NCI-H774 (cell line): ENCODE measurements at regions not wholly inside any gene's neighbourhood (a gene's known extent, or its start where the extent isn't known, plus 50 kb on each side); places are given as distances from the start of the nearest gene placed in this dataset.

Experiments used
- DNase-seq: peaks from one replicate; lab custom pipeline; 2025; lab: John Stamatoyannopoulos, UW

DNA sequence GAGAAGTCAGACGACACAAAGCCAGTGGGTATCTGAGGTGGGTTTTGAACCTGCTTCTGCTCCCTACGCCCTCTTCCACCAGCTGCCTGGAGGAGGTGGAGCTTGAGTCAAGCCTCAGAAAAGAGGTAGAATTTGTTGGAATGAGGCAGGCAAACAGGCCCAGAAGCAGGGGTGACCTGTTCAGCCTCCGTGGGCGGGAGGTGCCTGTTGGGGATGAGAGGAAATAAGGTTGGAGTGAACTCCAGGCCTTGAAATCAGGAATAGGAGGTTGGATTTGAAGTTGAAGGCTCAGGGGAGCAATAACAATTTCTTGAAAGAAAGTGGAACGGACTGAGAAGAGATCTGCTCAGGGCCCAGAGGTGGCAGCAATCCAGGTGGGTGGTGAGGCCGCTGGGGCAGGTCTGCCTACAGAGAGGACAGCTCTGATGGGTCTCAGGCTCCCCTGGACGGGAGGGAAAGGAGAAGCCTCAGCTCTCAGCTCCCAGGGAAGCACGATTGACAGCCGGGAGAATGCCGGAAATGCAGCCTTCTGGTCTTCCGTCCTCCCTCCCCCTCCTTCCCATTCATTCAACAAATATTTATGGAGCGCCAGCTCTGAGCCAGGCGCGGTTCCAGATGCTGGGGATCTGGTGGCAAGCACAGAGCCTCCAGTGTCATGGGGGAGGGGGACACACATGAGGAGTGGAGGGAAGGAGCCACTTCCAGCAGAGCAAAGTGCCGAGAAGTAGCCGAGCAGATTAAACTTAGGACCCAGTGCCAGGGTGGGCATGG lies 61.9 kb upstream of the CIBAR2 start:
- DNase-seq = no peak

DNA sequence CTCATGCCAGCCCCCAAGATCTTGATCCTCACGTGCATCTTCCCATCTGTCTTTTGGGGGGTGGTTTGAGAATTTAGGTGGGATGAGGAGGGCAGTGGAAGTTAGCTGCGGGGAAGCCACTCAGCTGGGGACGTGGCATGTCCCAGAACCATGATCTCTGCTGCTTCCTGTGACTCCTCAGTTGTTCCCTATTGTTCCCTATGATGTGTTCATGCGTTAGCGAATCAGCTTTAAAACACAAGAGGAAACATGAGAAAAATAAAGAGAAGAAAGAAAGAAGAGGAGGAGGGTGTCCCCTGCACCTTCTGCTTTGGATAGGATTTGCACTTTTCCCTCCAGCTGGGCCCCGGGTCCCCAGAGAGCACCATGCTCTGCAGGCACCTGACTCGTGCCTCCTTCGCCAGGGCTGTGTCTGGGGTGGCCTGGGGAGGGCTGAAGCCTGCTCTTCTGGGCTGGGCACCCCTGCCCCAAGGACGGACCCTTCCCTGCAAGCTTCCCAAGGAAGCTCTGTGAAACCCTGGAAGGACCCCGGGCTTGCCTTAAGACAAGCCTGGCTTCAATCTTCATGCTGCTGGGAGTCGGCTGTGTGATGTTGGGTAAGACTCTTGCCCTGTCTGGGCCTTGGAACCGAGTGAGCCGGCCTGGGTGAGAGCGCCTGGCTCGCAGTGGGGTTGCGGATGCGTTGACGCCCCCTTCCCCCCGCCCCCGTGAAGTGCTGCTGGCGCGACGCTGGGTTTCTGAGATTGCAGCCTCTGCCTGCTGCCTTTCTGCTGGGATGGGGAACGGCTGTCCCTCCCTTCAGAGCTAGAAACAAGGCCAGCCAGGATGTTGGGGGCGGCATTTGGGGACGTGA lies 62.8 kb upstream of the CIBAR2 start:
- DNase-seq = no peak

DNA sequence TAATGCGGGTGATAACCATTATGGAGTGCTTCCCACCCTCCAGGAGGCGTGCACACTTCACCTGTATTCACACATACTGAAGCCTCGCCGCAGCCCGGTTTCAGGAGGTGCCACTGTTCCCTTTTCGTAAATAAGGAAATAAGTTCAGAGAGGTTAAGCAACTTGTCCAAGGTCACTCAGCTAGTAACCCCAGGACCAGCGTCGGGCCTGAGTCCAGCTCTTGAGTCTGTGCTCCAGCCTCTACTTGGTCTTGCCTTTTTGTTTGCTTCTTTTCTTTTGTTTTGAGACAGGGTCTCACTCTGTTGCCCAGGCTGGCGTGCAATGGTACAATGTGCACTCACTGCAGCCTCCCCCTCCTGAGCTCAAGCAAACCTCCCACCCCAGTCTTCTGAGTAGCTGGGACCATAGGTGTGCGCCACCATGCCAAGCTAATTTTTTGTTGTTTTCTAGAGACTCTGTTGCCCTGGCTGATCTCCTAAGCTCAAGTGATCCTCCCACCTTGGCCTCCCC lies 63.5 kb upstream of the CIBAR2 start:
- DNase-seq = no peak

DNA sequence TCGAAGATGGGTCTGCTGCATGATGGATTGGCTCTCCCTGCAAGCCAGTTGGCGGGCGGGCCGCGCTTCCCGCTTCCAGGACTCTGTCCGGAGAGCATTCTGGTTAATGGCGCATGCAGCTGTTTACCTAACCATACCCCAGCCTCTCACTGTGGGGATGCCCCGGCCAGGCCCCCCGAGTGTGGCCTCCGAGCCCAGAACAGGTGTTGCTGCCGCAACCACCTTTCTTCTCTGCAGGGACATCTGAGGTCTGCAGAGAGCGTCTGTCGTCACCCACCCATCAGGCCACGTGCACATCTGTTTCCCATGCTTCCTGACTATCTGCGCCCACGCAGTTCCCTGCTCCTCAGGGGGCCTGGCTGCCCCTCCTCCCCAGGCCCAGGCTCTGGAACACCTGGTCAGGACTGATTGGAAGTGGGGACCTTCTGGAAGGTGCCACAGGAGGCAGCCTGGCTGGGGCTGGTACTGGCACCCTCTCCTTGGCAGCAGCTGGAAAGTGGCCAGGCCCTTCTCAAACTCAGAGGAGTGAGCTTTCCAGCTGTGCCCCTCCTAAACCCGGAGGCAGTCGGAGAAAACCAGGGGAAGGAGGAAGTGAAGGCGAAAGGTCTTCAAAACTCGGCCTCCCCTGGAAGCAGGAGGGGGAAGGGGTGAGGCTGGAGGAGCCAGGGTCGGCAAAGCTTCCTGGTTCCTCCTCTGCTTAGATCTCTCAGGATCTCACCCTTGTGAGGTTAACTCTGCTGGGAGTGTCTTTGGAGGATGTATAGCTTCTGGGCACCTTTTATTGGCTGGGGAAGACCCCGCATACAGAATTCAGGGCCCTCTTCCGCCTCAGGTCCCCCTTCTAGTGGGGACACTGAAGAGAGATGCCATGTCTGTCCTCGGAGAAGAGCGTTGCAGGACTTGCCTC lies 64.5 kb upstream of the CIBAR2 start:
- no peak for DNase-seq

DNA sequence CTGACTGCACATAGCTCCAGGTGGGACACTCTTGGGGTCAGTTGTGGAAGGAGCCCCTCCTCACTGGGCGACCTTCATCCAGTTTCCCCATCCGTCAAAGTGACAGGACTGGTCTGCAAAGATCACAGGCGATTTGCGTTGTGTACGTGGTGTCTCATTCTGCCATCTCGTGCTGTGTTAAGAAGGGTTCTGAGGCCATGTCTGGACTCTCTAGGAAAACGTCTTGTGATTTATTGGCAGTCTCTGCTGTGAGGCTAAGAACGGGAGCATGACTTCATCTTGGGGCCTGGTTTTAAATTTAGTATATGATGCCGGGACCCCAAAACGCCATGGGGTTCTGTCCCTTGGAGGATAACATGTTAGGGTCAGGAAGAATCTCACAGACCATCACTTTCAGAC lies 65.2 kb upstream of the CIBAR2 start:
- no peak for DNase-seq

DNA sequence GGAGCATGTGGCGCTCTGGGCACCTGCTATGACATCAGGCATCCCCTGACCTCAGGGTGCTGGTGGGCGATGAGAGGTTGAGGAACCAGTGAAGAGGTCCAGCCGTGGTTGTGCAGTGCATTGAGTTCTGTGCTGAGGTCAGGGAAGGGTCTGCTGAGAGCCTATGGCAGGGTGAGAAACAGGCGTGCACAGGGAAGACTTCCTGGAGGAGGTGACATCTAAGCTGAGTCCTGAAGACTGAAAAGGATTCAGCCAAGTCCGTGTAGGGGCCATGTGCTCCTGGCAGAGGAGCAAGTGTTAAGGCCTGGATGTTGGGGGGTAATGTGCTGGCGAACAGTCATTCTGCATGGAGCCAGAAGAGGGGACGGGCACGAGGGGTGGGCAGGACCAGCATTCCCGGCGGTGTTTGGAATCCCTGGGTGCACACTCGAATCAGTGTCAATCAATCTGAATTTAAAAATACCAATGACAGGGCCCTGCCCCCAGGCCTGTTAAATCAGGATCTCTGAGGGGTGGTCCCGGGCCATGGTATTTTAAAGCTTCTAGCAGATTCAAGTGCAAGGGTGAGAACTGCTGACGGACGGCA lies 65.8 kb upstream of the CIBAR2 start:
- no peak for DNase-seq

DNA sequence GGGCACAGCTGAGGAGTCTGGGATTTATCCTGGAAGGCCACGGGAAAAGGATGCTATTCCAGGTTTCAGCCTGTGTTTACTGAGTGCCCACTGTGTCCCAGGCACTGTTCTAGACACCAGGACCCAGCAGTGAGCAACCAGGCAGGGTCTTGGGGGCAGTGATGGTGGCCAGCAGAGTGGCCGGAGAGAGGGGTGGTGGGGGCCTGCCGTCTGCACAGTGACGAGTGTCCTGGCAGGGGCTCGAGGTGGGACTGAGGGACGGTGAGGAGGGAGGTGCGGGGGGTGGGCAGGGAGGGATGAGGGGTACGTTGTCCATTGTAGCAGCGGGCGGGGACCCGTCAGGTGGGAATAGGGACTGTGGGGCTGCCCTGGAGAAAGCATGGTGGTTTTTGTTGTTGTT lies 66.3 kb upstream of the CIBAR2 start:
- DNase-seq = no peak

DNA sequence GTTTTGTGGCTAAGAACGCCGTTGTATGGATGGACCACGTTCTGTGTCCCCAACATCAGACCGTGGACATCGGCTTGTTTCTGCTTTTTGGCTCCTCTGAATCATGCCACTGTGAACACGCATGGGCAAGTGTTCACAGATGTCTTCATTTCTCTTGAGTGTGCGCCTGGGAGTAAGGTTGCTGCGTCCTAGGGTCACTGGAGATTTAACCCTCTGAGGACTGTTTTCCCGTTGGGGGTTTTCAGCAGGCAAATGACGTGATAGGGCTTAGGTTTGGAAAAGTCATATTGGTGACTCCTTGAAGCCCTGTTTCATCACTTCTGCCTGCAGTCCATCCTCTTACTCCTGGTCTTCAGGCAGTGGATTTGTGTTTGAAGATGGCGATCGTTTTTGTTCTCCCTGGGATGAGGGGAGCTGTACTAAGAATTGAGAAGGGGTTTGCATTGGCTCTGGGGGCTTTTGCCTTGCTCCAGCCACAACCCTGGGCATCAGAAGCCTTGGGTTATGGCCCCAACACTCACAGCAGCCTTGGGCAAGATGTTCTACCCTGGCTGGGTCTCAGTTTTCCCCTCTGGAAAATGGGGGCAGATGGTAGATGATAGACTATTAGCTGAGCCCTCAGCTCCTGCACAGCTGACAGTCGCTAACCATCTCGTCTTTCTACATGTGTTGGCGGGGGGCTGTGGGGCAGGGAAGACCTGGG lies 67.2 kb upstream of the CIBAR2 start:
- DNase-seq = no peak

DNA sequence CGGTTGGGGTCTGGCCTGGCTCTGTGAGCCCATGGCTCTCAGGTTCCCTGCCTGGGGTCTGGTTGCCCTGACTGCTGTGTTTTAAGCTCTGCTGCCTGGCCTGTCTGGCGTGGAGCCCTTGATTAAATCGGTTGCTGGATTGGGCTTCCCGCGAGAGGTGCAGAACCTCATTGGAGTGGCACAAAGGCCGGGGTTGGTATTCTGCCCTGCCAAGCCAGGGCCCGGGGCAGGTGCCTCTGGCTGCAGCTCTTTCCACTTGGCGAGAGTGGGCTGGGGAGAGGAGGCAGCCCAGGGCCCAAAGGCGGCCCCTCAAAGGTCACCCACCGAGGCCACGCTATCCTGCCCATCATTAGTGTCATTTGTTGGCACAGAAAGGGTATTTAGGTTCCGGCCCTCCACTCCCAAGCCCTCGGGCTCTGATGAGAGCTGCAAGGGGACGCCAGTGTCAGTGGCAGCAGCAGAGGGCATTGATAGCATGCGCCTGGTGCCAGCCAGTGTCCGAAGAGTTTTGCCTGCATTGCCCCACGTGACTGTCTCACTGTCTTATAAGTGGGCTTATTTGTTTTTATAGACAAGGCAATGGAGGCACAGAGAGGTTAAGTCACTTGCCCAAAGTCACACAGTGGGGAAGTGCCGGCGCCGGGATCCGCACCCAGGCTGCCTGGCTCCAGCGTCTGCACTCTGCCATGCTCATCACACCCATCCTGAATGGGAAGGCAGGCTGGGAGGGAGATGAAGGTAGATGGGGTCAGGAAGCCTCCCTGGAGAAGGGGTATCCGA lies 68.0 kb upstream of the CIBAR2 start:
- no peak for DNase-seq

DNA sequence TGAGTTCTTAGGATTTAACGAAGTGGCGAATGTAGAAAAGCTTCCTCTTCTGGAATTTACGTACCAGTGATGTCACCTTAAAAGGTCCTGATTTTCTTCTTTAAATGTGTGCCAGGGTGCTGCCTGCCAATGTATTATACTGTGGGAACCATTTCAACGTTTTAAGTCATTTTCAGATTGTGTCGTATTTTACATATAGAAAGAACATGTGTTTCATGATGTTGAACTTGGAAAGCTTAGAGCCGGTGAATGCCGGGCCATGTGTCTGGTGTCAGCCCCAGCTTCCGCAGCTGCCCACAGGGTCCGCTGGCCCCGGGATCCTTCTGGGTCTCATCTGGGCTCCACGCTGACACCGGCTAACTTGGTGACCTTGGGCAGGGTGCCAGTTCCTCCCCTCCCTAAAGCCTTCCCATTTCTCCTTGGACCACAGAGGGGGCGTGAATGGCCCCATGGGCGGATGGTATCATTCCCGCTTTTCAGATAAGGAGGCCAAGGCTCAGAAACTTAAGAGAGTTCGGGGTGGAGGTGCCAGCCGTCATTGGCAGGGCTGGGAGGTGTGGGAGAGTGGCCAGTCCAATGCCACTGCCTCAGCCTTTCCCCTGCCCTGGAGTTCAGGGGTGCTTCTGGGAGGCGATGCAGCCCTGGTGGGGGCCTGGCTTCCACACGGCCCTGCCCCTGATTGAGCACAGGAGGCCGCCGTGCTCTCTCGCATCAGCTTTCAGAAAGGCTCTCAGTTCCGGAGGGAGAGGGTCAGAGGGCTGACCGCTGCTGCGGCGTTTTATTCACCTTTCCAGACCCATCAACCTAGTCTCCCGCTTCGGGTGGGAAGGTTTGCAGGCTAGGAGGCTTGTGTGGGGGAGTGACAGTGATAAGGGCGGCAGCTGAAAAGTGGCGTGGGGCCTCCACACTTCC lies 68.8 kb upstream of the CIBAR2 start:
- DNase-seq = no peak

DNA sequence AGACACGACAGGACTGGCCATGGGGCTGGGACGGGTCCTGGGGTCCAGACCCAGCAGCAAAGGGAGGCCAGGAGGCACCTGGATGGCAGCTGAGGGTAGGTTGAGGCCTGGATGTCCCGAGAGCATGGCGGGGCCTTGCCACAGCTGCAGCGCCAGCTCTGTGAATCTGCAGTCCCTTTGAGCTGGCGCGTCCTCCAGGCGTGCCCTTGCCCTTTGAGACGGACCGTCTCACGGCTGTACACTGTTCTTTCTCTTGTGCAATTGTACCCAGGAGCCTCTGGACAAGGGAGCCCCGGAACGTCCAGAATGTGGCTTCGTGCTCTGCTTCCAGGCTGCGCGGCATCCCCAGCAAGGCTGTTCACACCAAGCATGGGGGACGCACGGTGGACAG lies 69.5 kb upstream of the CIBAR2 start:
- no peak for DNase-seq

DNA sequence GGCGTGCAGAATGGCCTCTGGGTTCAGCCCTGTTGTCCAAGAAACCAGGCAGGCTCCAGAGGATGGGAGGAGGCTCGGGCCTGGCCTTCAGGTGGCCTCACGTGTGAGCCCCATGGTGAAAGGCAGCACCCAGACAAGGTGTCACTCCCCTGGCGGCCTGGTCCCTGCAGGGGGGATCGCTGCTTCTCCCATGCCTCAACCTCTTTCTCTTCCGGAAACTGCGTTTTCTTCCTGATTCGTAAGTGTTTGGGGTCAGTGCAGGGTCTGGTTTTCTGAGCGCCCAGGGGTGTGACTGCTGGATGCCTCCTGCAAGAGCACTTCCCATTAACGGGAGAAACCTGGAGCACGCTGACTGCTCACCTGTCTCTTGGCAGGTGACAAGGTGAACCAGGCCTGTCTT lies 70.0 kb upstream of the CIBAR2 start:
- DNase-seq = no peak

DNA sequence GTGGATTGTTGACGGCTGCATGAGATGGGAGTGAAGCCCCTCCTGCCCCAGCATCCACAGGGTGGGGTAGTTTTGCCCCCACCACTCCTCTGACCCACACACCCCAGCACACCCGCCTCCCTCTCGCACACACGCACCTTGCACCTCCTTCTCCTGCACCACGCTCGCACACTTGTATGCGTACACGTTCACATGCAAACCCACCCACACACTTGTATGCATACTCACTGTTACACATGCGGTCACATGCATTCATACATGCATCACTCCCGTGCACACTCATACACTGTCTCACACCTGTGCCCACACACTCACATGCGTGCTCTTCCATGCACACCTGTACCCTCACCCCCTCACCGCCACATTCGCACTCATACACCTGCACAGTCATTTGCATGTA lies 70.5 kb upstream of the CIBAR2 start:
- DNase-seq = no peak

DNA sequence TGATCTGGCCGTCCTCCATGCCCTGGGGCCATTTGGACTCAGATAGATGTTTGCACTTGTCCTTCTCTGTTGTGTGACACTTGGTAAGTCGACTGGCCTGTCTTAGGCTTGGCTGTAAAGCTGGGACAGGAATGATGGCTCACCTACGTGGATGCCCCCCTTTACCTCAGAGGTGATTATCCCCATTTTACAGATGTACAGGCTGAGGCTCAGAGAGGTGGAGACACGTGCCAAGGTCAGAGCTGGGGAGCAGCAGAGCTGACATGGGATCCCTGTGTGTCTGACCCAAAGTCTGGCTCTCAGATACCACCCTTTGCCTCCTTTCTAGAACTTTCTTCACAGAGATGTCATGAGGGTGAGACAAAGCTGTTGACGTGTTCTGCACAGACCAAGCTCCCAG lies 71.3 kb upstream of the CIBAR2 start:
- no peak for DNase-seq

DNA sequence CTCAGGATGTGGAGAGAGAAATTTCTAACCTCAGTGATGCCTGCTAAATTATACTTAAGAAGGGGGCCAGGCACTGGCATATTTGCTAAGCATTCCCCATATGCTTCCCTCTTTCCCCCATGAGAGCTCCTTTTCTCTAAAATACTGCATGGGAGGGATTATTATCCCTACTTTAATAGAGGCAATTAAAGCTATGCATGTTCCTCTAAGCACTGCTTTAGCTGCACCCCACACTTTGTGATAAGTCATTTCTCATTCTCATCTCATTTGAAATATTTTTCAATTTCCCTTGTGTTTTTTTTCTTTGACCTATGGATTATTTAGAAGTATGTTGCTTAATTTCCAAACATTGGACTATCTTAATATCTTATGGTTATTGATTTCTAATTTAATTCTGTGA lies 72.1 kb upstream of the CIBAR2 start:
- no peak for DNase-seq

DNA sequence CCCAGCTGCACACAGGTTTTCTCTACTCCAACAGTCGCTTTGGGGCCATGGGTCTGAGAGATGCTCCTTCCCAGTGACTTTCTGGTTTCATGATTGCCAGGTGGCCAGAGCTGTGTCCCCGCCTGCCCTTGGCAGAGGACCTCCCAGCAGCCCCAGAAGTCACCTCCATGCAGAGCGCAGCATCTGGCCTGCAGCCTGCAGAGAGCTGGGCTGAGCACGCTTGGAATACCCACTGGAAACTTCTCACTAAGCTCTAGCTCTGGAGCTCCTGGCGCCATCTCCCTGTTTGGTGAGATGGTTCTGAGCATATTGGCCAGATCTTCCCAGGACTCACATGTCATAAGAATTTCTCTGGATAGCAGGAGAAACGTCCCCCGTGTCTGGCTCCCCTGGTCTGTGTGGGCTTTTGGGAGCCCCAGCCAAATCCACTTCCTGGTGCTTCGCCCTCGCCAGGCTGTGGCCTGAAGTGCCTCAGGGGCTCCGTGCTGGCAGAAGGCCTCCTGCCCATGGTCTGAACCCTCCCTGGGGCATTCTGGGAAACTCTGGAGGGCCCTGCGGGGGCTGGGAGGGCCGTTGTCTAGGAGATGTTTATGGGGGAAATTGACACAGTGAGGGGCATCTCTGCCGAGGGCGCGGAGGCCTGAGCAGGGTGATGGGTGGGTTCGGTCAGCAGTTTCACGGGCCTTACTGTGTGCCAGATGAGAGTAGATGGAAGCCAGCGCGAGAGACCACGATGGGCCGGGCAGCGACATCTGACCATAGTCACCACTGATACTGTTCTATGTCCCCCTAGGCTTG lies 73.2 kb upstream of the CIBAR2 start:
- no peak for DNase-seq

DNA sequence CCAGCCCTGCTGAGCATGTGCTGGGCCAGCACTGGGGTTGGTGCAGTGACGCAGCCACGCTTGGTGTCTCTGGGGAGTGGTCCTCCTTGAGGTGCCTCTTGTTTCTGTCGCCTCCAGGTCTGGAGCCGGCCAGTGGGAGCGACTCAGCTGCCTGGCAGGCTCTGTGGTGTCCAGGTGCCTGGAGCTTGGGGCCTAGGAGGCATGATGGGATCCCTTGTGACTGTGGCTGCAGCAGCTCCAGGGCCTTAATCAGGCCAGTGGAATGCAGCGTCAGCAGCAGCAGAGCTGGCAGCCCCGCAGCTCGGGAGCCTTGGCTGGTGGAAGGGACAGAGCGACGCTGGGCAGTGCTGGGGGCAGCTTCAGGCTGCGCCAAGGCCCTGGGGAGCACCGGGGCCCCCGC lies 74.7 kb upstream of the CIBAR2 start:
- no peak for DNase-seq

DNA sequence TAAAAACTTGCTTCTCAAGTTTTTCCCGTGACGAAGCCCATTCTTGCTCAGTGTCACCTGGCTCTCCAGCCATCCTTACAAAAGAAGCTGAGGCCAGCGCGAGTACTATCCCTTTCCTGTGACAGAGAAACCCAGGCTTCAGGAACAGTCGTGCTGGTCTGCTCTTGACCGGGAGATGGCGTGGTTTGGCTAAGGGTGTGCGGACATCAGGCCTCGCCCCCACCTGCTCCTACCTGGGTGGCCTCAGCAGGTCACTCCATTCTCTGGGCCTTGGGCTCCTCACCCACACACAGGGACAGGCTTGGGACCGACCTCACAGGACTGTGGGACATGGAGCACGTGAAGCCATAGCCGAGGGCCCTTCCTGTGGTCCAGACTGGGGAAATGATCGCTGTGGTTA lies 75.2 kb upstream of the CIBAR2 start:
- no peak for DNase-seq

DNA sequence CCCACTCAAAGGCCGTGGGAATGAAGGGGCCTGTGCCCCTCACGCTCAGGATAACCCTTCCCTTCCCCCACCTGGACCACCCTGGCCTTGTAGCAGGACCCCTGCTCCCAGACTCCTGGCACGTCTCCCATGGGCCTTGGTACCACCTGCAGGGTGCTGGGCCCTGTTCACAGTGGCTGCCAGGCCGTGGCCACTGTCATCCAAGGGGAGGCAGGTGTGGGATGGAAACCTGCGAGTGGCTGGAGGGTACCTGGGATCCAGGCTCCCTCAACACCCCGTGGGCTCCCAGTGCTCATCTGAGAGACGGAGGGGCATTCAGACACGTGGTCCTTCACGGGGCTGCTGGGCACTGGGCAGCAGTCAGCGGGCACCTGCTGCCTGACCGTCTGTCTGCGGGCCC lies 75.6 kb upstream of the CIBAR2 start:
- DNase-seq = no peak
